ENCODE measurements at regions not wholly inside any gene's neighbourhood (a gene's known extent, or its start where the extent isn't known, plus 50 kb on each side); places are given as distances from the start of the nearest gene placed in this dataset.

DNA sequence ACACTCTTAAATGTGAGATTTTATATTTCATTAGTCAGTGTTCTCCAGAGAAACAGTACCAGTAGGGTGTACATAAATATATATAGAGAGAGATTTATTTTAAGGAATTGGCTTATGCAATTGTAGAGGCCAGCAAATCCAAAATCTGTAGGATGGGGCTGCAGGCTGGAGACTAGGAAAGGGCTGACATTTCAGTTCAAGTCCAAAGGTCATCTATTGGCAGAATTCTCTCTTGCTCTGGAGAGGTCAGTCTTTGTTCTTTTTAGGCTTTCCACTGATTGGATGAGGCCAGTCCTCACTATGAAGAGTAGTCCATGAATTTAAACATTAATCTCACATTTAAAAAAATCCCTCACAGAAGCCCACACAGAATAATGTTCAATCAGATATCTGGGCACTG lies 170.8 kb upstream of the NCKAP5 start:
- peaks cover 0 to 2% (median 0%) of the 10 kb centered on the region in 4 experiments for H3K27me3 ChIP-seq (replicated peaks in 1 of 4; ENCODE audit: control extremely low read depth in 1 of 4, control insufficient read depth in 3 of 4, insufficient read depth in 4 of 4, low read length in 3 of 4)
- peaks cover 4% of the 10 kb centered on the region for H3K27me3 Mint-ChIP-seq
- H3K4me2 ChIP-seq (replicated peaks; ENCODE audit: low read depth, low read length, poor library complexity, severe bottlenecking), result no peak overlapping the region
- DNase-seq (no peak), ATAC-seq (ENCODE audit: low read depth) (no peak)
- H2AFZ ChIP-seq (ENCODE audit: insufficient read depth, low read depth, low read length, poor library complexity, severe bottlenecking), result no peak overlapping the region
- H3K9me3 Mint-ChIP-seq (ENCODE audit: insufficient read depth), result no peaks in the 10 kb centered on the region
- TF ChIP-seq, protein P1, sequence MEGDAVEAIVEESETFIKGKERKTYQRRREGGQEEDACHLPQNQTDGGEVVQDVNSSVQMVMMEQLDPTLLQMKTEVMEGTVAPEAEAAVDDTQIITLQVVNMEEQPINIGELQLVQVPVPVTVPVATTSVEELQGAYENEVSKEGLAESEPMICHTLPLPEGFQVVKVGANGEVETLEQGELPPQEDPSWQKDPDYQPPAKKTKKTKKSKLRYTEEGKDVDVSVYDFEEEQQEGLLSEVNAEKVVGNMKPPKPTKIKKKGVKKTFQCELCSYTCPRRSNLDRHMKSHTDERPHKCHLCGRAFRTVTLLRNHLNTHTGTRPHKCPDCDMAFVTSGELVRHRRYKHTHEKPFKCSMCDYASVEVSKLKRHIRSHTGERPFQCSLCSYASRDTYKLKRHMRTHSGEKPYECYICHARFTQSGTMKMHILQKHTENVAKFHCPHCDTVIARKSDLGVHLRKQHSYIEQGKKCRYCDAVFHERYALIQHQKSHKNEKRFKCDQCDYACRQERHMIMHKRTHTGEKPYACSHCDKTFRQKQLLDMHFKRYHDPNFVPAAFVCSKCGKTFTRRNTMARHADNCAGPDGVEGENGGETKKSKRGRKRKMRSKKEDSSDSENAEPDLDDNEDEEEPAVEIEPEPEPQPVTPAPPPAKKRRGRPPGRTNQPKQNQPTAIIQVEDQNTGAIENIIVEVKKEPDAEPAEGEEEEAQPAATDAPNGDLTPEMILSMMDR (IDR thresholded peaks at IDR 0.05), result no peak
- no peak for TF ChIP-seq EZH2 (IDR thresholded peaks at IDR 0.05; ENCODE audit: borderline replicate concordance, insufficient read depth, low read depth, low read length, poor library complexity, severe bottlenecking)
- intact Hi-C loops (cut with micrococcal nuclease), result no loop called here
- H4K20me1 ChIP-seq (ENCODE audit: control insufficient read depth, insufficient read depth, low read length, poor library complexity, severe bottlenecking), result no peaks in the 10 kb centered on the region
- H3K79me2 ChIP-seq (ENCODE audit: control insufficient read depth, insufficient read depth, low read length), result no peaks in the 10 kb centered on the region
- CTCF ChIA-PET, result no interaction called here
- H3K4me3 Mint-ChIP-seq, result no peak overlapping the region
- H3K9me3 ChIP-seq (ENCODE audit: control extremely low read depth in 1 of 3, control insufficient read depth in 2 of 3, insufficient read depth in 1 of 3, low read length in 2 of 3), result no peaks in the 10 kb centered on the region
- H3K4me3 ChIP-seq (ENCODE audit: control extremely low read depth in 1 of 5, extremely low read depth in 1 of 5, insufficient read depth in 1 of 5, low read depth in 2 of 5, low read length in 4 of 5), result no peak overlapping the region
- H3K36me3 ChIP-seq (replicated peaks in 1 of 2; ENCODE audit: control extremely low read depth in 1 of 2, control insufficient read depth in 1 of 2, extremely low read depth in 1 of 2, insufficient read depth in 2 of 2, low read length in 1 of 2), result no peaks in the 10 kb centered on the region
- H3K4me1 Mint-ChIP-seq, result no peaks in the 10 kb centered on the region
- POLR2A ChIA-PET, result no interaction called here
- no peaks in the 10 kb centered on the region for H3K4me1 ChIP-seq (ENCODE audit: control insufficient read depth in 2 of 2, insufficient read depth in 2 of 2, low read length in 2 of 2)
- no peak overlapping the region for H3K27ac ChIP-seq (ENCODE audit: low read length in 2 of 2)
- no peak overlapping the region for H3K9ac ChIP-seq (ENCODE audit: low read length)
- H3K27ac Mint-ChIP-seq, result no peak overlapping the region

DNA sequence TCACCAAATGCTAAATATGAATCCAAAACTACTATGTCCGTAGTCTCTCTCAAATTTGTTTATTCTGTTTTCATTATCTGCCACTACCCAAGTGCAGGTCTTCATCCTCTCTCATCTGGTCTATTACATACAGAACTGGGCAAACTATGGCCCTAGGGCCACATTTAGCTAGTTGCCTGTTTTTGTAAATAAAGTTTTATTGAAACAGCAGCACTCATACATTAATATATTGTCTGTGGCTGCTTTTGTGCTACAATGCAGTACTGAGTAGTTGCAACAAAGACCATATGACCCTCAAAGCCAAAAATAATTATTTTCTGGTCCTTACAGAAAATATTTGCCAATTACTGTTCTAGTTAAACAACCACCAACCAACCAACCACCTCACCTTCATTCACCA lies 172.2 kb upstream of the NCKAP5 start:
- no peaks in the 10 kb centered on the region for H3K4me1 Mint-ChIP-seq
- Histone ChIP-seq H3K4me1 (ENCODE audit: control insufficient read depth in 2 of 2, insufficient read depth in 2 of 2, low read length in 2 of 2) (no peaks in the 10 kb centered on the region), H3K36me3 (replicated peaks in 1 of 2; ENCODE audit: control extremely low read depth in 1 of 2, control insufficient read depth in 1 of 2, extremely low read depth in 1 of 2, insufficient read depth in 2 of 2, low read length in 1 of 2) (no peaks in the 10 kb centered on the region), H3K4me3 (ENCODE audit: control extremely low read depth in 1 of 5, extremely low read depth in 1 of 5, insufficient read depth in 1 of 5, low read depth in 2 of 5, low read length in 4 of 5) (no peak overlapping the region), H3K9me3 (ENCODE audit: control extremely low read depth in 1 of 3, control insufficient read depth in 2 of 3, insufficient read depth in 1 of 3, low read length in 2 of 3) (no peaks in the 10 kb centered on the region), H3K9ac (ENCODE audit: low read length) (no peak overlapping the region), H3K79me2 (ENCODE audit: control insufficient read depth, insufficient read depth, low read length) (no peaks in the 10 kb centered on the region), H4K20me1 (ENCODE audit: control insufficient read depth, insufficient read depth, low read length, poor library complexity, severe bottlenecking) (no peaks in the 10 kb centered on the region), H3K27ac (ENCODE audit: low read length in 2 of 2) (no peak overlapping the region), H3K4me2 (replicated peaks; ENCODE audit: low read depth, low read length, poor library complexity, severe bottlenecking) (no peak overlapping the region), H3K27me3 (replicated peaks in 1 of 4; ENCODE audit: control extremely low read depth in 1 of 4, control insufficient read depth in 3 of 4, insufficient read depth in 4 of 4, low read length in 3 of 4) (peaks cover 0 to 2% (median 0%) of the 10 kb centered on the region in 4 experiments), H2AFZ (ENCODE audit: insufficient read depth, low read depth, low read length, poor library complexity, severe bottlenecking) (no peak overlapping the region)
- ChIA-PET CTCF (no interaction called here), POLR2A (no interaction called here)
- no peak overlapping the region for H3K4me3 Mint-ChIP-seq
- no peak for TF ChIP-seq EZH2 (IDR thresholded peaks at IDR 0.05; ENCODE audit: borderline replicate concordance, insufficient read depth, low read depth, low read length, poor library complexity, severe bottlenecking)
- TF ChIP-seq, protein P1 (IDR thresholded peaks at IDR 0.05), result no peak
- no peak for ATAC-seq (ENCODE audit: low read depth)
- intact Hi-C loops (cut with micrococcal nuclease), result no loop called here
- 100% methylated on average over 1 of the region's 1 CpG for WGBS (ENCODE audit: insufficient coverage)
- DNase-seq, result no peak
- H3K9me3 Mint-ChIP-seq (ENCODE audit: insufficient read depth), result no peaks in the 10 kb centered on the region
- no peak overlapping the region for H3K27ac Mint-ChIP-seq
- H3K27me3 Mint-ChIP-seq, result peaks cover 4% of the 10 kb centered on the region
